Mucosa of descending colon (tissue), 3 donors: ENCODE measurements at regions not wholly inside any gene's neighbourhood (a gene's known extent, or its start where the extent isn't known, plus 50 kb on each side); places are given as distances from the start of the nearest gene placed in this dataset.
"Not testable (repeated sequence)": the region's sequence is repeated elsewhere in the genome, so short reads cannot be mapped to it uniquely, and the experiment has no call there.

Source experiments
- ATAC-seq: fragments of 200-7000 bp; cut with Tn5 transposase; one replicate; pipeline ENCODE4 v1.9.1; 2020; ENCODE audit warnings: mild to moderate bottlenecking, moderate library complexity
- DNase-seq, 3 donors: peaks; one replicate each; pipeline ENCODE4 v3.0.0-alpha.2; 2020
- H3K36me3 ChIP-seq: fragments of 200-600 bp; one replicate; pipeline ENCODE4 v1.8.0; 2021; ENCODE audit warnings: low read depth, mild to moderate bottlenecking
- H3K4me1 ChIP-seq: fragments of 200-600 bp; one replicate; pipeline ENCODE4 v1.8.0; 2021; ENCODE audit warnings: low read depth, mild to moderate bottlenecking
- H3K4me3 ChIP-seq: fragments of 200-600 bp; one replicate; pipeline ENCODE4 v1.8.0; 2021; ENCODE audit warnings: mild to moderate bottlenecking
- H3K9me3 ChIP-seq: fragments of 200-600 bp; one replicate; pipeline ENCODE4 v1.8.0; 2021; ENCODE audit warnings: mild to moderate bottlenecking
- CTCF ChIP-seq: fragments of 200-600 bp; IDR thresholded peaks from one replicate; pipeline ENCODE4 v1.8.0; 2022; ENCODE audit warnings: antibody characterized with exemption, mild to moderate bottlenecking
- intact Hi-C, 2 donors: fragments of 100-400 bp; cut with DNase I in 1 of 2; cut with micrococcal nuclease in 1 of 2; formaldehyde crosslinking; loops; one replicate each; pipeline versions ENCODE4 v1.11.0 to v1.11.1; 2022; cut with DNase I, micrococcal nuclease
- donor health status: DM: no; HTN: no; CAD: no; lungs with moderate emphysema.
- donor health status: DM: no; HTN: no; CAD: no.
- donor health status: DM: no; HTN: yes; CAD: no.

GRCh38 chr6:121711472-121711871, 276.0 kb downstream of the GJA1 start:
- no peaks in the 10 kb centered on the region for H3K4me1 ChIP-seq
- intact Hi-C loops, result no loop called here
- ATAC-seq, result no peak
- no peak overlapping the region for H3K4me3 ChIP-seq
- DNase-seq, result no peak
- H3K9me3 ChIP-seq, result no peaks in the 10 kb centered on the region
- H3K36me3 ChIP-seq, result no peaks in the 10 kb centered on the region
- no peak for TF ChIP-seq CTCF

GRCh38 chr6:121717686-121718085, 282.2 kb downstream of the GJA1 start:
- DNase-seq (no peak), ATAC-seq (no peak)
- no peak for TF ChIP-seq CTCF
- no peaks in the 10 kb centered on the region for H3K9me3 ChIP-seq
- no peak overlapping the region for H3K4me3 ChIP-seq
- intact Hi-C loops, result no loop called here
- H3K36me3 ChIP-seq, result no peaks in the 10 kb centered on the region
- H3K4me1 ChIP-seq, result no peaks in the 10 kb centered on the region

GRCh38 chr6:121720867-121721266, 285.4 kb downstream of the GJA1 start:
- H3K9me3 ChIP-seq, intact Hi-C loops, H3K4me1 ChIP-seq, DNase-seq, H3K36me3 ChIP-seq, ATAC-seq, H3K4me3 ChIP-seq: not testable (repeated sequence)

- H3K4me3 ChIP-seq, result no peak overlapping the region
- ATAC-seq (no peak), DNase-seq (no peak)
- H3K9me3 ChIP-seq, result no peaks in the 10 kb centered on the region
- intact Hi-C loops, result no loop called here
- no peaks in the 10 kb centered on the region for H3K4me1 ChIP-seq
- TF ChIP-seq CTCF, result no peak
- H3K36me3 ChIP-seq, result no peaks in the 10 kb centered on the region
Measured at GRCh38 chr6:121723623-121724022, 288.2 kb downstream of the GJA1 start.

GRCh38 chr6:121724576-121724975, 289.1 kb downstream of the GJA1 start:
- no peaks in the 10 kb centered on the region for H3K36me3 ChIP-seq
- ATAC-seq (no peak), DNase-seq (no peak)
- no peak overlapping the region for H3K4me3 ChIP-seq
- no peaks in the 10 kb centered on the region for H3K9me3 ChIP-seq
- no peak for TF ChIP-seq CTCF
- intact Hi-C loops, result no loop called here
- no peaks in the 10 kb centered on the region for H3K4me1 ChIP-seq

GRCh38 chr6:121726596-121726995, 291.1 kb downstream of the GJA1 start:
- Histone ChIP-seq H3K4me3 (no peak overlapping the region), H3K4me1 (no peaks in the 10 kb centered on the region), H3K9me3 (peaks cover 6% of the 10 kb centered on the region), H3K36me3 (no peaks in the 10 kb centered on the region)
- ATAC-seq, result no peak
- no peak for DNase-seq
- intact Hi-C loops, result no loop called here
- no peak for TF ChIP-seq CTCF
